Caki2 (cell line): ENCODE measurements at regions not wholly inside any gene's neighbourhood (a gene's known extent, or its start where the extent isn't known, plus 50 kb on each side); places are given as distances from the start of the nearest gene placed in this dataset.
"Not testable (repeated sequence)": the region's sequence is repeated elsewhere in the genome, so short reads cannot be mapped to it uniquely, and the experiment has no call there.

ENCODE experiments used
- DNase-seq: peaks from one replicate; pipeline ENCODE4 v3.0.0-alpha.2; 2015; ENCODE audit warnings: low read depth
- in situ Hi-C: cut with HindIII; loops from 2 replicates; pipeline ENCODE4 v1.10.0; 2016; ENCODE audit warnings: low sequenced_read_pairs, low pct_unique_long_range_greater_than_20kb, mixed read lengths

- DNase-seq: no peak
- in situ Hi-C loops: no loop called here
These were observed 54.9 kb upstream of the ZBTB18 start for GRCh38 chr1:243996223-243996622.

- DNase-seq: no peak
- in situ Hi-C loops: no loop called here
These were observed 59.4 kb upstream of the ZBTB18 start for GRCh38 chr1:243991650-243992049.

- in situ Hi-C loops: no loop called here
- DNase-seq: no peak
These were observed 66.3 kb upstream of the ZBTB18 start for GRCh38 chr1:243984788-243985187.

- no peak for DNase-seq
- in situ Hi-C loops: no loop called here
These were observed 68.5 kb upstream of the ZBTB18 start for GRCh38 chr1:243982447-243983018.

- peak; percentile 22 for DNase-seq
- in situ Hi-C loops: no loop called here
These were observed 70.6 kb upstream of the ZBTB18 start for GRCh38 chr1:243980471-243980870.

GRCh38 chr1:243980071-243980470 lies 71.0 kb upstream of the ZBTB18 start:
- in situ Hi-C loops: no loop called here
- DNase-seq: no peak

GRCh38 chr1:243979396-243979795 lies 71.7 kb upstream of the ZBTB18 start:
- in situ Hi-C loops: no loop called here
- no peak for DNase-seq

- in situ Hi-C loops: no loop called here
These were observed 74.0 kb upstream of the ZBTB18 start for GRCh38 chr1:243977094-243977493.

GRCh38 chr1:243974451-243975292 lies 76.4 kb upstream of the ZBTB18 start:
- DNase-seq: no peak
- in situ Hi-C loops: no loop called here

More at GRCh38 chr1:243977094-243977493, 74.0 kb upstream of the ZBTB18 start:
- no peak for DNase-seq

- in situ Hi-C loops: no loop called here
- DNase-seq: no peak
These were observed 77.9 kb upstream of the ZBTB18 start for GRCh38 chr1:243973169-243973568.

- DNase-seq: no peak
- in situ Hi-C loops: no loop called here
These were observed 81.0 kb upstream of the ZBTB18 start for GRCh38 chr1:243970077-243970476.

- no peak for DNase-seq
- in situ Hi-C loops: no loop called here
These were observed 82.7 kb upstream of the ZBTB18 start for GRCh38 chr1:243968413-243968812.

- no peak for DNase-seq
- in situ Hi-C loops: no loop called here
These were observed 86.2 kb upstream of the ZBTB18 start for GRCh38 chr1:243964915-243965314.

- DNase-seq: no peak
- in situ Hi-C loops: no loop called here
These were observed 87.5 kb upstream of the ZBTB18 start for GRCh38 chr1:243963571-243963970.

GRCh38 chr1:243962541-243962940 lies 88.5 kb upstream of the ZBTB18 start:
- DNase-seq: no peak

GRCh38 chr1:243959998-243960397 lies 91.1 kb upstream of the ZBTB18 start:
- no peak for DNase-seq
- in situ Hi-C loops: no loop called here

More at GRCh38 chr1:243962541-243962940, 88.5 kb upstream of the ZBTB18 start:
- in situ Hi-C loops: no loop called here

- in situ Hi-C loops: no loop called here
- no peak for DNase-seq
These were observed 93.9 kb upstream of the ZBTB18 start for GRCh38 chr1:243957141-243957540.

- in situ Hi-C loops: no loop called here
- peak; percentile 69 for DNase-seq
These were observed 94.6 kb upstream of the ZBTB18 start for GRCh38 chr1:243956450-243956849.

GRCh38 chr1:243951207-243951606 lies 99.9 kb upstream of the ZBTB18 start:
- DNase-seq, in situ Hi-C loops: not testable (repeated sequence)

- in situ Hi-C loops: no loop called here
These were observed 100.1 kb upstream of the AKT3 start for GRCh38 chr1:243950166-243950565.

More at GRCh38 chr1:243950166-243950565, 100.1 kb upstream of the AKT3 start:
- DNase-seq: peak; percentile 53
